Gastroesophageal sphincter (tissue), 4 donors: ENCODE measurements at regions not wholly inside any gene's neighbourhood (a gene's known extent, or its start where the extent isn't known, plus 50 kb on each side); places are given as distances from the start of the nearest gene placed in this dataset.

Source experiments
- ATAC-seq: fragments of 150-250 bp; one replicate; pipeline ENCODE4 v1.9.1; 2016; ENCODE audit warnings: mild to moderate bottlenecking, moderate library complexity
- H3K27ac ChIP-seq, 4 donors: fragments of 200-600 bp; sonication (generic) in 3 of 4; 1 replicate in 3 of 4; 2 replicates in 1 of 4; pipeline ENCODE4 v1.5.1; 2016 to 2019
- H3K27me3 ChIP-seq: fragments of 200-600 bp; sonication (generic); one replicate; pipeline ENCODE4 v1.5.1; 2019
- H3K36me3 ChIP-seq, 2 donors: fragments of 200-600 bp; sonication (generic); one replicate each; pipeline ENCODE4 v1.5.1; 2019; ENCODE audit warnings: control low read depth in 1 of 2
- H3K4me1 ChIP-seq, 3 donors: fragments of 200-600 bp; sonication (generic); 1 replicate in 2 of 3; 2 replicates in 1 of 3; pipeline ENCODE4 v1.5.1; 2016 to 2019; ENCODE audit warnings: control low read depth in 2 of 3
- H3K4me3 ChIP-seq, 2 donors: fragments of 200-600 bp; sonication (generic); one replicate each; pipeline ENCODE4 v1.5.1; 2019; ENCODE audit warnings: mild to moderate bottlenecking in 1 of 2, moderate library complexity in 1 of 2
- H3K9me3 ChIP-seq, 3 donors: fragments of 200-600 bp; sonication (generic); one replicate each; pipeline ENCODE4 v1.5.1; 2017 to 2019; ENCODE audit warnings: control low read depth in 2 of 3
- EP300 ChIP-seq: sonication (generic); formaldehyde crosslinking; IDR thresholded peaks from one replicate; pipeline ENCODE4 v1.6.1; 2017; ENCODE audit warnings: antibody characterized with exemption, mild to moderate bottlenecking
- POLR2A ChIP-seq, 2 donors: fragments of 450-650 bp; IDR thresholded peaks; one replicate each; pipeline ENCODE4 v1.6.1; 2017; ENCODE audit warnings: antibody characterized with exemption in 2 of 2, mild to moderate bottlenecking in 2 of 2, moderate library complexity in 1 of 2
- POLR2AphosphoS5 ChIP-seq: sonication (generic); formaldehyde crosslinking; IDR thresholded peaks from one replicate; pipeline ENCODE4 v1.6.1; 2017; ENCODE audit warnings: antibody characterized with exemption
- WGBS, 2 donors: methylation state at CpG; one replicate each; pipeline ENCODE4 v1.1.5; 2018; ENCODE audit warnings: low coverage in 1 of 2; 5-methylcytosine and 5-hydroxymethylcytosine counted together
- TF ChIP-seq, protein P1 (sequence below), 4 experiments: fragments of 200-600 bp in 2 of 4; fragments of 450-650 bp in 2 of 4; sonication (generic) in 1 of 4; IDR thresholded peaks; one replicate each; pipeline ENCODE4 v1.5.1; 2017 to 2019; ENCODE audit warnings: antibody characterized with exemption in 4 of 4, mild to moderate bottlenecking in 2 of 4, moderate library complexity in 2 of 4

DNA sequence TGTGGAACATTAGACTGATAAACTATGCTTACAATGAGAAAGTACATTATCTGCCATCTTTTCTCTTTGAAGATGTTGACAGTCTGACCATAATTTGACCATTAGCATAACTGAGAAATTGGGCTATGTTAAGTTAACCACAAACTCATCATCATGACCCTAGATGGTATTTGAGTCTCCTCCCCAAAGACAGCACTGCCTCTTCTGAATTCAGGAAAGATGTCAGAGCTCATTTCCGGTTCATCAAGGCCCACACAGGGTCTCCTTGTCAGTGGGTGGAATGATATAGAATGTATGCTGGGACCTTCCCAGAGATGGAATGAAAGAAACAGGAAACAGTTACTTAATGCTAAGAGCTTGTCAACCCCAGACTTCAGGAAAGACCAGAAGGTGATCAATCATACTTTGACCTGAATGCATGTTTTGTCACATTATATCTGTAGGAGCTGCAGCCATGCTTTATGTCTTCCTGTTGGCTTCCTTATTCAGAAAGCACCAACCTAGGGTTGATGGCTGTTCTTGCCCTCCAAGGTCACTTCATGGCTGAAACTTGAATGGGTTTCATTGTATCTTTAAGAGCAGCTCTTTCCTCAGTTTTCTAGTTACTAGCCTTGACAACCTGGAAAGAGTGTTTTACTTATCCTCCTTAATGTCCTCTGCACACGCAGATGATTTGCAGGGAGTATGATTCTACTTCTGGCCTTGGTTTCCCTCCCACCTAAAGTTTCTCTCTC lies 99.1 kb upstream of the NEUROD1 start:
- Histone ChIP-seq H3K27me3 (no peaks in the 10 kb centered on the region), H3K4me1 (peaks cover 0 to 30% (median 0%) of the 10 kb centered on the region in 3 donors), H3K27ac (peak overlapping the region in 1 of 4 donors; percentile 18), H3K4me3 (no peak overlapping the region), H3K9me3 (no peaks in the 10 kb centered on the region), H3K36me3 (no peaks in the 10 kb centered on the region)
- ATAC-seq: no peak
- TF ChIP-seq POLR2A (IDR thresholded peaks at IDR 0.05): no peak
- TF ChIP-seq POLR2AphosphoS5: no peak
- TF ChIP-seq, protein P1, sequence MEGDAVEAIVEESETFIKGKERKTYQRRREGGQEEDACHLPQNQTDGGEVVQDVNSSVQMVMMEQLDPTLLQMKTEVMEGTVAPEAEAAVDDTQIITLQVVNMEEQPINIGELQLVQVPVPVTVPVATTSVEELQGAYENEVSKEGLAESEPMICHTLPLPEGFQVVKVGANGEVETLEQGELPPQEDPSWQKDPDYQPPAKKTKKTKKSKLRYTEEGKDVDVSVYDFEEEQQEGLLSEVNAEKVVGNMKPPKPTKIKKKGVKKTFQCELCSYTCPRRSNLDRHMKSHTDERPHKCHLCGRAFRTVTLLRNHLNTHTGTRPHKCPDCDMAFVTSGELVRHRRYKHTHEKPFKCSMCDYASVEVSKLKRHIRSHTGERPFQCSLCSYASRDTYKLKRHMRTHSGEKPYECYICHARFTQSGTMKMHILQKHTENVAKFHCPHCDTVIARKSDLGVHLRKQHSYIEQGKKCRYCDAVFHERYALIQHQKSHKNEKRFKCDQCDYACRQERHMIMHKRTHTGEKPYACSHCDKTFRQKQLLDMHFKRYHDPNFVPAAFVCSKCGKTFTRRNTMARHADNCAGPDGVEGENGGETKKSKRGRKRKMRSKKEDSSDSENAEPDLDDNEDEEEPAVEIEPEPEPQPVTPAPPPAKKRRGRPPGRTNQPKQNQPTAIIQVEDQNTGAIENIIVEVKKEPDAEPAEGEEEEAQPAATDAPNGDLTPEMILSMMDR (IDR thresholded peaks at IDR 0.05): no peak
- TF ChIP-seq EP300: no peak
- 48 to 53% methylated on average over 2 of the region's 2 CpGs for WGBS, 2 donors

DNA sequence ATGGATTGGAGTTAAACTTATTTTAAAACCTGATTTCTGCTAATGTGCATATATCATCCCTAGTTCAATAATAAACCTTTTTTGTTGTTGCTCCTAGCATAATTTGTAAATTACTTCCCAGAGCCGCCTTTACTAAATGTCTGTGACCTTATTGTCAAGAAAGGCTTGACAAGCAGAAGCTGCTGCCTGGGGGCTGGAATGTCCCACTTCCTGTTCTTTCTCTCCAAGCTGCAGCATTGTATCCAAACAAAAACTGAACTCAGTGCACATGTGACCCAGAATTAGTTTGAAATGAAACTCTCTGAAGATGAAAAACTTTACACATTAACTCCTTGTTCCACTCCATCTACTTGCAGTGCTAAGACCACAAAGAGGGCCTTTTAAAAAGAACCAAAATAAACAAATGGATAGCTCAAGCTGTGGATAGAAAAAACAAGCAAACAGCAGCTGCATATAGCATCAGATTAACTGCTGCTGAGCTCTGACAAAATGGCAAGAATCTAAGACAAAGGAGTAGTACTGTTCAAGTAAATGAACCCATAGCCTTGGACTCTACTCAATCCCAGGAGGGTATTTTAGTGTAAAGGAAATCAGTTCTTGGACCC lies 99.8 kb upstream of the NEUROD1 start:
- Histone ChIP-seq H3K4me1 (peaks cover 0 to 30% (median 0%) of the 10 kb centered on the region in 3 donors), H3K9me3 (no peaks in the 10 kb centered on the region), H3K4me3 (no peak overlapping the region), H3K27me3 (no peaks in the 10 kb centered on the region), H3K36me3 (no peaks in the 10 kb centered on the region), H3K27ac (peak overlapping the region in 2 of 4 donors; percentile 0 to 12)
- WGBS, 2 donors: 47 to 63% methylated on average over 1 of the region's 1 CpG
- TF ChIP-seq, protein P1 (IDR thresholded peaks at IDR 0.05): no peak
- TF ChIP-seq EP300 (no peak), POLR2A (IDR thresholded peaks at IDR 0.05) (no peak), POLR2AphosphoS5 (no peak)
- ATAC-seq: no peak

DNA sequence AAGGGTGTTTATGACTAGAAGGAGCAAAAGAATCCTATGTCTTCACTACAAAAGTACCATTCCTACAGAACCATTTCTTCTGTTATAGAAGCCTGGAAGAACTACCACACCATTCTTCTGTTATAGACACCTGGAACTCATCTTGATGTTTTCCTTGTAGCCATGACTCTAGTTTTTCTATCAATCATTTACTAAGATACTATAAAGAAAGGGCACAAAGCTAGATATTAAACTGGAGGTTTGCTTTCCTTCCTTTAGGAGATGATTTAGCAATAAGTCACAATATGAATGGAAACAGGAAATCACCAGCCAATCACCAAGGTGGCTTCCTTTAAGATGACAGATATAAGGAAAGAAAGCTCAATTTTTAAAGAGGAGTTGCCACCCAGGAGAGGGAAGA lies 100.3 kb upstream of the NEUROD1 start:
- Histone ChIP-seq H3K27me3 (no peaks in the 10 kb centered on the region), H3K36me3 (no peaks in the 10 kb centered on the region), H3K4me3 (no peak overlapping the region), H3K4me1 (peaks cover 0 to 30% (median 0%) of the 10 kb centered on the region in 3 donors), H3K9me3 (no peaks in the 10 kb centered on the region), H3K27ac (peak overlapping the region in 2 of 4 donors; percentile 0 to 12)
- ATAC-seq: no peak
- TF ChIP-seq, protein P1 (IDR thresholded peaks at IDR 0.05): no peak
- TF ChIP-seq POLR2AphosphoS5: no peak
- TF ChIP-seq POLR2A (IDR thresholded peaks at IDR 0.05): no peak
- TF ChIP-seq EP300: no peak

DNA sequence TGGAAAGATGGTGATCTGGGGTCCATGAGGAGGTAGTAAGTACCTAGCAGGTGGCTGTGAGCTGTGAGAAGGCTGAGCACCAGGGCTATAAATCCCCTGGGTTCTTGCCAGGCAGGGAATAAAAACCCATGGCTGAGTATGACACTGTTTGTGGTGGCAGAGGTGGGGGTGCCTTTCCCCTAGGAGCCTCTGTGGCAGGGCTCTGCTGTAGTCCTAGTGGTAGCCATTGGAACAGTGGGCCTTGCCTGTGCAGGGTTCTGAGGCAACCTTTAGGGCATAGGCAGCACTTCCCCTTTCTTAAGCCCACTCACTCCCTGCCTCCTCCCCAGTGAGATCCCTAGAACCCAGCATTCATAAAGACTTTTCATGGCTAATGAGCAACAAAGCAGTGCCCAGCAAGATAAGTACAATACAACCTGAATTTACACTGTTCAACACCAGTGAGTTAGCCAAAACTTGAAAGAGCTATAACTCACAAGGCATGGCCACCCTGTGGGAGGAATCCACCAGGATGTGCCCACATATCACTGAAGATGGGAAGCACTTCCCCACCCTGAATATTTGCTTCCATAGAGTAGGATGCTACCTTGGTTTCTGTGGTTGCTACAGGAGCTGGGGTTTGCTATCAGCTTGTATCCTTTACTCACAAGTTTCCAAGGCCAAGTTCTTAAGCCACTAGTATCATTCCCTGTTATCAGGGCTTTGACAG lies 100.9 kb upstream of the NEUROD1 start:
- Histone ChIP-seq H3K36me3 (no peaks in the 10 kb centered on the region), H3K4me3 (no peak overlapping the region), H3K27me3 (no peaks in the 10 kb centered on the region), H3K27ac (no peak overlapping the region), H3K4me1 (peaks cover 0 to 30% (median 0%) of the 10 kb centered on the region in 3 donors), H3K9me3 (no peaks in the 10 kb centered on the region)
- TF ChIP-seq POLR2AphosphoS5 (no peak), EP300 (no peak)
- TF ChIP-seq, protein P1 (IDR thresholded peaks at IDR 0.05): no peak
- no peak for ATAC-seq
